ENCODE measurements at regions not wholly inside any gene's neighbourhood (a gene's known extent, or its start where the extent isn't known, plus 50 kb on each side); places are given as distances from the start of the nearest gene placed in this dataset.

DNA sequence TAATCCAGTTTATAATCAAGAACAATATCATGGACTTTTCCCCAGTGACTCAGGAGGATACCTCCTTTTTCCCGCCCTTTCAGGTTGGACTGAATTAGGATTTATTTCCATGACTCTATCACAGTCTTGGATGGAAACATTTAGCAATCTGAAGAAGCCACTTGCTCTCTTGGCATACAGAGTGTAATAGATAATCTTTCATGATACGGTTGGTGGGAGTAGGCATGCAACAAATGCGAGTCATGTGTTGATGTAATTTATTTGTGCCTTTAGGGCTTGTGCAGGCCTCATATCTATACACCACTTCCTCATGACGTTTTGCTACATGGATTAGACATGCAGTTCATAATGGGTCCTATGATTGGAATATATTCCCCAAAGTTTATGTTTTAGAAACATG is 54.2 kb upstream of the MCTP2 start:
- no peak for DNase-seq (ENCODE audit: low read depth in 2 of 3, low spot score in 2 of 3)

GRCh38 chr15:94175420-94175819 is 55.9 kb upstream of the MCTP2 start:
- no peak for DNase-seq (ENCODE audit: low read depth in 2 of 3, low spot score in 2 of 3)

GRCh38 chr15:94174399-94174802 is 57.0 kb upstream of the MCTP2 start:
- DNase-seq (ENCODE audit: low read depth in 2 of 3, low spot score in 2 of 3), result no peak

DNA sequence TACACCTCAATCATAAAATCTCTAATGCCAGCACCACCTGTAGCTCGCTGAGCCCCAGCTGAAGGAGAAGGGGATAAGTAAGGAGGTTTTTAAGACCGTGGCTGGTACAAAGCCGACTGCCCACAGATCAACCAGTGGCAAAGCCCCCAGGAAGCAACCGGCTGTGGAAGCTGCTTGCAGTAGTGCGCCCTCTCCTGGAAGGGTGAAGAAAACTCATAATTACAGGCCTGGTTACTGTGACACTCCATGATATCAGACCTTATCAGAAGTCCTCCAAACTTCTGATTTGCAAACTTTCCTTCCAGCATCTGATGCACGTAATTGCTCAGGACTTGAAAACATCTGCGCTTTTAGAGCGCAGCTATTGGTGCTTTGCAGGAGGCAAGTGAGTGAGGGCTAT is 63.1 kb upstream of the MCTP2 start:
- DNase-seq (ENCODE audit: low read depth in 2 of 3, low spot score in 2 of 3), result no peak

GRCh38 chr15:94164971-94165370 is 66.4 kb upstream of the MCTP2 start:
- no peak for DNase-seq (ENCODE audit: low read depth in 2 of 3, low spot score in 2 of 3)

DNA sequence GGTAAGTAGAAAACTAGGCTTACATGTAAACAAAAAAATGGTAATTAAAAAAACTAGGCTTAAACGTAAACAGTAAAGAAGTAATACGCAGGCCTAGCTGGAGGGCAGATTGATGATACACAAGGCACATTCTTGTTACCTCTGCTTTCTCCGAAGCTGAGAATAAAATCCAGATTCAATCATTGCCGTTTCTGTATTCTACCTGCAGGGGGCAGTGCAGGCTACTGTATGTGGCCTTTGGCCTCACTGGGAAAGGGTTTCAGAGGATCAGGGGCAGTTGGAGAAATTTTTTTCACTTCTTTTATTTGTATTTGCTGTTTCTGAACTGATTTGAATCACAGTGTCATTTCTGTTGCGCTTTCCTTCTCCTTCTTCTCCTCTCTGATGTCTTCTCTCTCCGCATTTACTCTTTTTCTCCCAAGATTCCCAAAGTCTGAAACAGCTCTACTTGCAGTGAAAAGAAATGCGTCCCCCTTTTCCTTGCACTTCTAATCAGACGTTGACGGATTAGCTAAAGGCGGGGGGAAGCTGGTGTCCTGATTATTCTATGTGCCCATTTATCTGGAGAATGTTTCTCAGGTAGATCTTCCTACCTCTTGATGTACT is 67.1 kb upstream of the MCTP2 start:
- peak in 2 of 3 experiments; percentile 10 to 58 for DNase-seq (ENCODE audit: low read depth in 2 of 3, low spot score in 2 of 3)

GRCh38 chr15:94162939-94163338 is 68.4 kb upstream of the MCTP2 start:
- no peak for DNase-seq (ENCODE audit: low read depth in 2 of 3, low spot score in 2 of 3)

DNA sequence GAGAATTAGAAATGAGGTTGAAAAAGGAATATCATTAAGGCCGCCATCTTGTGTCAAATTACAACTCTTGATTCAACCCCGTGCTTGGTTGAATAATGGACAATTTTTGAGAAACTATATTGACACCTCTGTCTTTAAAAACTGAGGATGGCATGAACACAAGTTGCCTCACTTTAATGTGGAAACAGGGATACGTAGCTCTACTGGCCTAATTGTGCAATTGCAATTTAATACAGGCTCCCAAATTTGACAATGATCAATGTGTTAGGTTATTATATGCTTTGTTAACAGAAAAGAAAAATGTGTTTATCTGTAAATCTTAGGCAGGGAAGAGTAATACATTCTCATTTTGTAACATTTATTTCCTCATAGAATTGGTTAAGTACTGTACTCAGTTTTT is 77.1 kb upstream of the MCTP2 start:
- no peak for DNase-seq (ENCODE audit: low read depth in 2 of 3, low spot score in 2 of 3)

DNA sequence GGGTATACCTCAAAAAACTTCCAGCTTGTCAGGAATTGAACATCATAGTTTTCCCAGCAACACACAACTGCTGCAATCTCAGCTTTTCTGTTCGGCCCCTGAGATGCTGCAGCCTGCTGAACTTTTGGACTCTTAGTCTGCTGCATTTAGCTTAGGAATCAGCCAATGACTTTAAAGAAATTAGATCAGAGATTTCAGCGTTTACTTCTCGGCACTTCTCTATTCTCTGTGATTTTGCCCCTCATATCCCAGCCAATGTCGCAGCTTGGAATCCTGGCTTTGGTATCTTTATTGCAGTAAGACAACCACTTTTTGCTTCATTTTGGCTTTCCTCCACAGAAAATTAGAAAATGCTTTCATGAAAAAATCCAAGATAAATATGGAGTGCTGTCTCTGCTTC is 86.3 kb upstream of the MCTP2 start:
- DNase-seq (ENCODE audit: low read depth in 2 of 3, low spot score in 2 of 3), result no peak

- DNase-seq (ENCODE audit: low read depth in 2 of 3, low spot score in 2 of 3), result no peak
Observed at GRCh38 chr15:94141802-94142201, 89.6 kb upstream of the MCTP2 start.

DNA sequence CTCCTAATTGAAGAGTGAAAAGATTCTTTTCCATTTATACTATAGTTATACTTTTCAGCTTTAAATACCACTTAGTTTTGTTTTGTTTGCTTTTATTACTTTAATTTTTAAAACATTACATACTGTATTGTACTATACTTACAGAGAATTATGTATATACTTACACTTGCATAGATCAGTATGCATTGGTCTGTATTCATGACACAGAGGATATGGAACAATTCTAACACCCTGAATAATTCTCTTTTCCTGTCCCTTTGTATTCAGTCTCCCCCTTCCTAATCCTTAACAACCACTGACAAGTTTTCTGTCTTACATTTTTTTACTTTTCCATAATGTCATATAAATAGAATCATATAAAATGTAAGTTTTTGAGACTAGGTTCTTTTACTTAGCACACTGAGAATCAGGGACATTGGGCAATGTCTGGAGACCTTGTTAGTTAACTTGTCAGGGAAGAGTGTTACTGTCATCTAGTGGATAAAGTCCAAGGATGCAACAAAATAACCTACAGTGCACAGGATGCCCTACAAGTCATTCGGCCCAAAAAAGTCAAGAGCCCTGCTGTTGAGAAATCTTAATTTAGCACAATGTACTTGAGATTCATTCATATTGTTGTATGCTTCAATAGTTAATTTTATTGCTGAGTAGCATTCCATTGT is 95.7 kb upstream of the MCTP2 start:
- no peak for DNase-seq (ENCODE audit: low read depth in 2 of 3, low spot score in 2 of 3)

DNA sequence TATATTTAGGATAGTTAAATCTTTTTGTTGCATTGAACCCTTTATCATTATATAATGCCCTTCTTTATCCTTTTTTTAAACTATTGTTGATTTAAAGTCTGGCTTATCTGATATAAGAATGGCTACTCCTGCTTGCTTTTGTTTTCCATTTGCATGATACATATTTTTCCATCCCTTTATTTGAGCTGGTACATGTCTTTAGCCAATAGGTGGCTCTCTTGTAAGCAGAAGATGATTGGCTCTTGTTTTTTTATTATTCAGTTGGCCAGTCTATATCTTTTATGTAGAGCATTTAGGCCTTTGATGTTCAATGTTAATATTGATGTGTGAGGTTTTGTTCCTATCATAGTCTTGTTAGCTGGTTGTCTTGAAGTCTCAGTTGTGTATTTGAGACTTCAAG is 99.5 kb upstream of the MCTP2 start:
- DNase-seq (ENCODE audit: low read depth in 2 of 3, low spot score in 2 of 3), result no peak

DNA sequence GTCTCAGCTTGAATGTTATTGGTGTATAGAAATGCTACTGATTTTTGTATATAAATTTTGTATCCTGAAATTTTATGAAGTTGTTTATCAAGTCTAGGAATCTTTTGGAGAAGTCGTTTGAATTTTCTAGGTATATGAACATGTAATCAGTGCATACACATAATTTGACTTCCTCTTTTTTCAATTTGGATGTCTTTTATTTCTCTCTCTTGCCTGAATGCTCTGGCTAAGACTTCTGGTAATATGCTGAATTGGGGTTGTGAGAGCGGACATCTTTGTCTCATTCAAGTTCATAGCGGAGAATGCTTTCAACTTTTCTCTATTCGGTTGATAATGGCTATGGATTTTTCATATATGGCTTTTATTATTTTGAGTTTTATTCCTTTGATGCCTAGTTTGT is 100.9 kb upstream of the MCTP2 start:
- no peak for DNase-seq (ENCODE audit: low read depth in 2 of 3, low spot score in 2 of 3)

- no peak for DNase-seq (ENCODE audit: low read depth in 2 of 3, low spot score in 2 of 3)
Observed at GRCh38 chr15:94127006-94127405, 104.4 kb upstream of the MCTP2 start.

- no peak for DNase-seq (ENCODE audit: low read depth in 2 of 3, low spot score in 2 of 3)
Observed at GRCh38 chr15:94125698-94126097, 105.7 kb upstream of the MCTP2 start.

DNA sequence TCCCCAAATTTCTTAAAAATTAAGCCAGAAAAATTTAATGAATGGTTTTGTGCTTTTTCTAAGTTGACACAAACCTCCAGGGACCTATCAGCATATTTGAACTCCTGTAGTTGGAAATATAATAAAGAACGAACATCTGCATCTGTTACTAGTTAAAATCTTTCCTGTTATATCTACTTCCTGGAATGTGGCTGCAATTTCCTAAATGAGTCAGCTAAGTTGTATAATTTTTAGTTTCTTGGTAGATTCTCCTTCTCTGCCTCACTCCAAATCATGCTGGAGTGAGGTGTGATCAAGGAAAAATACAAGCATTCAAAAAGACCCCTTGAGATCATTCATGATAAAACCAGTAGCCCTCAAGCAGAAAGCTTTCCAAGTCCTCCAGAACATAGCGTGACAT is 106.2 kb upstream of the MCTP2 start:
- DNase-seq (ENCODE audit: low read depth in 2 of 3, low spot score in 2 of 3), result no peak

GRCh38 chr15:94122516-94122915 is 108.8 kb upstream of the MCTP2 start:
- DNase-seq (ENCODE audit: low read depth in 2 of 3, low spot score in 2 of 3), result no peak

DNA sequence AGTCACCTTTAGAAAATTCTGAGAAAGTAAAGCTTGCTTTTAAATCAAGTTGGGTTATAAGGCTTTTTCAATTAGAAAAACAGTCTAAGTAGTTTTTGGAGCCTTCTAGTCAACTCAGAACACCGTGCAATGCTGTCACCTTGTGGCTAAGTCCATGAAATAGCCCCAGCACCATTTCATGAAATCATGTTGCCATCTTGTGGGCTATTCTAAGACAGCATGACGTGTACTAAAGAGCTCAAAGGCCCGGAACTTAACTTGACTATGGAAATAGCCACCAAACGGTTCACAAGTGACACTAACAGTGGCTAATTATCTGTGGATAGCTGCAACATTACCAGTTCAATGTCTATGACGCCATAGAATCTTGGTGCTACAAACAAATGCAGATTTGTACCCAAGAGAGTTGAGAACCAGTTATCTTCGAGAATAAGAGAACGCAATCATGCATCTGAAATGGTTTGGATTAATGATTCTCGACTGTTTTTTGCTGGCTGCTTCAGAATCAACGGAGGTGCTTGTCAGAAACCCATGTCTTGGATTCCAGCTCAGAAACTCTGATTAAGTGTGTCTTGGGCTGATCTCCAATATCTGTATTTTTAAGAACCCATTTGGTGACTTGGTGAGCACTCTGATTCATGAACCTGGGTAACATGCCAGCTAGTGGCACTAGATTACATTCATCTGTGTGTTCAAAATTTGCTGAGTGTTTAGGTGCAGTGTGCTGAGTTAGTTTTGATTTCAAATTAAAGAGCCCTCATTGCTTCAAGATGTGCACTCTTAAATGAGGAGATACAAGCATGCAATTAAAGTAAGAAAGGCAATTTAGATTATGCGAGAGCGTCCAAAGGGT is 111.2 kb upstream of the MCTP2 start:
- no peak for DNase-seq (ENCODE audit: low read depth in 2 of 3, low spot score in 2 of 3)

- DNase-seq (ENCODE audit: low read depth in 2 of 3, low spot score in 2 of 3), result no peak
Observed at GRCh38 chr15:94119298-94119811, 112.0 kb upstream of the MCTP2 start.

DNA sequence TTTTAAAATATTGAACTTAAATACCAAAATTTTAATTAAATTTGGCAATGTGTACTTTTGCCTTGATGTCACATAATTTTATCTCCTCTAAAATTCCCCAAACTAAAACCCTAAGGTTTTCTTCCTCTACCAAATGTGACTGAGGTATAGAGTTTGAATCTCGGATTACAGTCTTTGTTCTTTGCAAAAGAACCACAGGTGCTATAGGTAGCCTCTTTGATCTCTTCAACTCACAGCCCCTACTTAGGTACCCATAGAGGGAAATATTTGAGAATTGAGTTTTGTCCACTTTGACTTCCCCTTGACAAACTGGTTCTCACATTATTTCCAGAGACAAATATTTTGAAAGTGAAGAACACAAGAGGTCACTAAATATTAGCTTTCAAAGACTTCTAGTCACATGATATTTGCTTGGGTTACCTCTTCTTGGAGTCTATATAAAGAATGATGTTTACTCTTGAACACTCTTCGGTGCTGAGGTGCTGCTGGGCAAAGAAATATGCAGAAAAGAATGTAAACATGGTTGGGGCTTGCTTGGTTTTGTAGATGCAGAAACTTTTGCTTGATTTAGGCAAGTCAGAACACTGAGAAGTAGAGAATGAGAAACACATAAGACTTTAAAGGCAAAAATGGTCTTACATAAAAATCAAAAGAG is 120.8 kb upstream of the MCTP2 start:
- no peak for DNase-seq (ENCODE audit: low read depth in 2 of 3, low spot score in 2 of 3)

GRCh38 chr15:94107652-94108051 is 123.7 kb upstream of the MCTP2 start:
- DNase-seq (ENCODE audit: low read depth in 2 of 3, low spot score in 2 of 3), result no peak

DNA sequence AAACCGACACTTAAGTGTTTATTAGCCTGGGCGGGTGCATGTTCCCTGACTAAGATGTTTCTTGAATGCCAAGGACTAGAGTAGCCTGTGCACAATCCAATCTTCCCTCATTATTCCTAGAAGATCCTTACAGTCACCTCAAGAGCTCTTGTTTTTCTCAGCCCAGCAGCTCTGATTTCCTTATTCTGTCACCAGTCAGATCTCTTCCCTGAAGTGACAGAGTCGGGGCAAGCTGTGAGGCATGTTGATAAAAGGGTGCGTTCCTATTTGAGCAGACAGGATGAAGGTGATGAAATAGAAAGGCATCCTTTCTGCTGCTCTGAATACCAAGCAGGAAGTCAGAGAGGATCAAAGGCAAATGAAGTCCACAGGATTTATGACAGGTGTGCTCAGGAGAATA is 125.6 kb upstream of the MCTP2 start:
- DNase-seq (ENCODE audit: low read depth in 2 of 3, low spot score in 2 of 3), result no peak
